ENCODE measurements at regions not wholly inside any gene's neighbourhood (a gene's known extent, or its start where the extent isn't known, plus 50 kb on each side); places are given as distances from the start of the nearest gene placed in this dataset.
"Not testable (repeated sequence)": the region's sequence is repeated elsewhere in the genome, so short reads cannot be mapped to it uniquely, and the experiment has no call there.

DNA sequence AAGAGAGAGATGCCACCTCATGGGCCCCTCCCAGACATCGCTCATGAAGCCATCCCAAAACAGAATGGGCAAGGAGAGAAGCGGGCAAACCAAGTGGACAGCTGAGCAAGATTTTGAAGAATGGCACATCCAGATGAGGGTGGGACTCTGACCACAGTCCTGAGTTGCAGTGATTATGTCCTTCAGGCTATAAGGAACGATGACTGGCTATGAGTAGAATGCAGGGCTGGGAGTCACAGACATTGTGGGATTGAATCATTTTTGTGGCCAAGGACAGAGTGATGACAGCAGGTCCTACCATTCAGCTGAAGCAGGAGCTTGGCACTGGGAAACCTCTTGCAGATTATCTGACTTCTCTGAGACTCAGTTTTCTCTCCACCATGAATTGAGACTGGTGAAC lies 245.7 kb upstream of the SLC30A5 start:
- Mint-ChIP-seq H3K4me3 (no peak overlapping the region), H3K9me3 (ENCODE audit: low read depth) (peaks cover 3% of the 10 kb centered on the region), H3K27ac (no peak overlapping the region), H3K27me3 (no peaks in the 10 kb centered on the region), H3K4me1 (ENCODE audit: low read depth) (no peaks in the 10 kb centered on the region), H3K36me3 (peaks cover 3% of the 10 kb centered on the region)

DNA sequence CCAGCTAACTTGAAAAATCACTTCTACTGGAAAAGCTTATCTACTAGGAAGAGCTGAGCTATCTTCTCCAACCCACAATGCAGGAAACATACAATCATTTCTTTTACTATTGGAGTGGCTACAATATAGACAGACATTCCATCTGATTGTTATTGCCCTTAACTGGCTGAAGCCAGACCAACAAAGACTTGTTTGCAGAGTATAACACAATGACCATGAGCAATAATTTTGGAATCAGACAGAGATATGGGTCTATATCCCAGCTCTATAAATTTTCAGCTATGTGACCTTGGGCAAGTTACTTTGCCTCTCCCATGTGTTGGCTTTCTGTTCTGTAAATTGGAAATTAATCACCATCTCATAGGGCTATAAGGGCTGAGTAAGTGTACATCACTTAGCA lies 244.7 kb upstream of the SLC30A5 start:
- no peaks in the 10 kb centered on the region for H3K27me3 Mint-ChIP-seq
- H3K4me1 Mint-ChIP-seq (ENCODE audit: low read depth) = no peaks in the 10 kb centered on the region
- H3K27ac Mint-ChIP-seq = no peak overlapping the region
- no peak overlapping the region for H3K4me3 Mint-ChIP-seq
- H3K36me3 Mint-ChIP-seq = peaks cover 3% of the 10 kb centered on the region
- peaks cover 3% of the 10 kb centered on the region for H3K9me3 Mint-ChIP-seq (ENCODE audit: low read depth)

DNA sequence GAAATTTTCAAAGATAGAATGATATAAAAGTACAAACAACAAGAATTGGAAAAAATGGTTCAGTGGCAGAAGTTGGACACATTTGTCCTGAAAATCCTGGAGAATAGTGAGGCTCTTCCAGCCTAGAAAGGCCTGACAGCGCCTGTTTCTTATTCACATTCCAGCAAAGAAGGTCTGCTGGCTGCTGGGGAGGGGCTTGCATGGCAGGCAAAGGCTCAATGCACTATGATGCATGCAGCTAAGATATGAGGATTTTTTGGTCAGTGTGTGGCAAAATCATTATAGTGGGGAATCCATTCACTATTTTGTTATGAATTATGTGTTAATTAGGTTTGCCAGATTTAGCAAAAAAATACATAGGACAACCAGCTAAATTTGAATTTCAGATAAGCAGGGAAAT lies 243.9 kb upstream of the SLC30A5 start:
- no peak overlapping the region for H3K4me3 Mint-ChIP-seq

DNA sequence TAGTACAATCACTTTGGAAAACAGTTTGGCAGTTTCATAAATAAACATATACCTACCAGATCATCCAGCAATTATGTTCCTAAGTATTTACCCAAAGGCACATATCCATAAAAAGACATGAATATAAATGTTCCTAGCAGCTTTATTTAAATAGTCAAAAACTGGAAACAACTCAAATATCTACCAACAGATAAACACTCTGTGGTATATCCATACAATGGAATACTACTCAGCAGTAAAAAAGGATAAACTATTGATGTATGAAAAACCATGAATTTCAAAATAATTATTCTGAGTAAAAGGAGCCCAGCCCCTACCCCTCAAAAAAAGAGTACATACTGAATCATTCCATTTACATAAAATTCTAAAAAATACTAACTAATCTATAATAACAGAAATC lies 232.7 kb upstream of the SLC30A5 start:
- H3K36me3 Mint-ChIP-seq = peaks cover 6% of the 10 kb centered on the region
- H3K4me1 Mint-ChIP-seq (ENCODE audit: low read depth) = no peaks in the 10 kb centered on the region
- no peak overlapping the region for H3K27ac Mint-ChIP-seq
- H3K9me3 Mint-ChIP-seq (ENCODE audit: low read depth) = no peaks in the 10 kb centered on the region
- no peak overlapping the region for H3K4me3 Mint-ChIP-seq
- H3K27me3 Mint-ChIP-seq = peaks cover 2% of the 10 kb centered on the region

More for the DNA sequence above, 243.9 kb upstream of the SLC30A5 start:
- Mint-ChIP-seq H3K27ac (no peak overlapping the region), H3K27me3 (no peaks in the 10 kb centered on the region), H3K36me3 (peaks cover 3% of the 10 kb centered on the region), H3K9me3 (ENCODE audit: low read depth) (peaks cover 3% of the 10 kb centered on the region), H3K4me1 (ENCODE audit: low read depth) (no peaks in the 10 kb centered on the region)

DNA sequence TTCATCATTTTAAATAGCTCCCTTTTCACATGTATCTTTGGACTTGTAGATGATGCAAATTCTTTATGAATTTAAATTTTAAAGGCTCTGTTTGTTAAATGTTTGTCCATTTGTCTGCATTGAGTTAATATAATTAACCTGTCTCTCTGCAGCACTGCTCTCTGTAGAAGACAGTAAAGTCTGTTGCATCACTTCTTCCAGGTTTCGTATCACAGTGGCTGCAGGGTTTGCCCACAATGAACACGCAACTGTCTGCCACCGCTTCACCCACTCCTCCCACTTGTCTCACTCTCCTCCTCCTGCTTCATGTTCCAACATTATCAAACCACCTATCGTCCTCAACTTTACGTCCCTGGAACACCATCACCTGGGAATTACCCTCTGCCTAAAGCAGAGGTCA lies 231.3 kb upstream of the SLC30A5 start:
- peaks cover 6% of the 10 kb centered on the region for H3K36me3 Mint-ChIP-seq
- H3K4me1 Mint-ChIP-seq (ENCODE audit: low read depth) = no peaks in the 10 kb centered on the region
- H3K27me3 Mint-ChIP-seq = peaks cover 2% of the 10 kb centered on the region
- no peaks in the 10 kb centered on the region for H3K9me3 Mint-ChIP-seq (ENCODE audit: low read depth)
- no peak overlapping the region for H3K27ac Mint-ChIP-seq
- no peak overlapping the region for H3K4me3 Mint-ChIP-seq

DNA sequence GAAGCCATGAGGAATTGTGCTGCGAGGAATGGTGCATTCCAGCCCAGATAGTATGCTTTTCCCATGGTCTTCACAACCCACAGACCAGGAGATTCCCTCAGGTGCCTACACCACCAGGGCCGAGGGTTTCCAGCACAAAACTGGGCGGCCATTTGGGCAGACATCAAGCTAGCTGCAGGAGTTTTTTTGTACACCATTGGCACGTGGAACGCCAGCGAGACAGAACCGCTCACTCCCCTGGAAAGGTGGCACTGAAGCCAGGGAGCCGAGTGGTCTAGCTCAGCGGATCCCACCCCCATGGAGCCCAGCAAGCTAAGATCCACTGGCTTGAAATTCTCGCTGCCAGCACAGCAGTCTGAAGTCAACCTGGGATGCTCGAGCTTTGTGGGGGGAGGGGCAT lies 228.6 kb upstream of the SLC30A5 start:
- H3K27me3 Mint-ChIP-seq; H3K4me1 Mint-ChIP-seq (ENCODE audit: low read depth); H3K36me3 Mint-ChIP-seq; H3K27ac Mint-ChIP-seq; H3K9me3 Mint-ChIP-seq (ENCODE audit: low read depth); H3K4me3 Mint-ChIP-seq: not testable (repeated sequence)

DNA sequence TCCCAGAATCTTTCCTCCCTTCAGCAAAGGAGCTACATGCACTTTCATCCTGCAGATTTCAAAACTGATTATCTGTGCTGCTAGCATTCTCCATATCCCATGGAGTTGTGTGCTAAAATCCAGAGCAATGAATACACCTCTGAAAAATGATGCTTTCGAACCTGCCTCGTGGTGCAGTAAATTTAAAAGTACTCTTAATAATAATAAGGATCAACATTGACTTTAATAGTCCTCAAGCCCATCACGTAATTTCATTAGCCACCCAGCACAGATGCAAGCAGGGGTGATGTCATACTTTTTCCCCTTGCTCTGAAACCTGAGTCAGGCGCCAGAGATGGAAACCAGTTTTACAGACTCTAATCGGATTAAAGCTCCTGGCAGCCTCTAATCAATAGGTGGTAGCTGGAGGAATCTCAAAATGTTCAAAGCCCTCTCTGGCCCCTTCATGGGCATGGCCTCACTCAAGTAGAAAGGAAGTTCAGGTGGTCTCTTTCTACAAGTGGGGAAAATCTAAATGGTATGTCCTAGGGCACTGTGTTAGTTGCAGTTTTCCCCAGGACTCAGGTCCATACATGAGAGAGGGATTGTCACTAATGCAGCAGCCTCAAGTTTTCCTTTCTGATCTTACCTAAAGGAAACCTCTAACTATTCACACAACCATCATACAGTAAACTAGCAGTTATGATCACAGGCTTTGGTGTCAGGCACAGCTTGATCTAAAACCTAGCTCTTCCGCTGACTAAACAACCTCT lies 221.6 kb upstream of the SLC30A5 start:
- Mint-ChIP-seq H3K9me3 (ENCODE audit: low read depth) (no peaks in the 10 kb centered on the region), H3K27ac (no peak overlapping the region), H3K4me1 (ENCODE audit: low read depth) (peaks cover 20% of the 10 kb centered on the region), H3K36me3 (no peaks in the 10 kb centered on the region), H3K4me3 (no peak overlapping the region), H3K27me3 (no peaks in the 10 kb centered on the region)

DNA sequence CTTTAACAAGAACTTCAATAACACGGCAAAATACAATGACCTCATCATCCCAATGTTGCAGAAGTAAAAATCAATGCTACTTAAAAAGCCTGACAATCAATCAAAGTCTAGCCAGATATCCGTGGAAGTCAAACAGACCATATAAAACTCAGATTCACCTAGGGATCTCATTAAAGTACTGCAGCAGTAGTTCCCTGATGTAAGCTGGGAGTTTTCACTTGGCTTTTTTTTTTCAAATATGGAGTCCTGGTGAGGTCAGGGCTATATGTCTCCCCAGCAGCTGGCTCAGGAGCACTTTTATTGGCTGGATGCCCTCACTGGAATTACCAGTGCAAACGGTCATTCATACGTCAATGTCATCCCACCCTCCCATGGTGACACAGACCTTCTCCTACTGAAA lies 220.6 kb upstream of the SLC30A5 start:
- Mint-ChIP-seq H3K9me3 (ENCODE audit: low read depth) (no peaks in the 10 kb centered on the region), H3K27me3 (no peaks in the 10 kb centered on the region), H3K4me3 (no peak overlapping the region), H3K27ac (no peak overlapping the region), H3K4me1 (ENCODE audit: low read depth) (peaks cover 20% of the 10 kb centered on the region), H3K36me3 (no peaks in the 10 kb centered on the region)

DNA sequence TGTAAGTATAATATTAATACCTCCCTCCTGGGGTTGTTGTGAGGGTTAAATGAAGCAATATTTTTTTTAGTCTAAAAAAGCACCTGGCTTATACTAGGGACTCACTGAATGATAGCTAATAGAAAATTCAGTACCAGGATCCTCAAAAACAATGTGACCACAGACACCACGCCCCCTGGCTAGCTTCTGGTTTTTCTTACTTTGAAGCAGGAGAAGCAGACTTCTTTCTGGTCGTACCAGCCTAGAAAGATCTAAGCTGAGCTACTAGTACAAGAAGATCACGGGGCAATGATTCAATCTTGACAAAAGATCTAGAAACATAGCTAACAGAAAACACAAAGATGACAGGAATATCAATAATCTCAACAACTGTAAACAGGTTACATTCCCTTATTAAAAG lies 218.5 kb upstream of the SLC30A5 start:
- H3K4me1 Mint-ChIP-seq (ENCODE audit: low read depth) = peaks cover 20% of the 10 kb centered on the region
- H3K27ac Mint-ChIP-seq = no peak overlapping the region
- H3K27me3 Mint-ChIP-seq = no peaks in the 10 kb centered on the region
- H3K36me3 Mint-ChIP-seq = no peaks in the 10 kb centered on the region
- peak overlapping the region; percentile 4 for H3K4me3 Mint-ChIP-seq
- H3K9me3 Mint-ChIP-seq (ENCODE audit: low read depth) = no peaks in the 10 kb centered on the region

DNA sequence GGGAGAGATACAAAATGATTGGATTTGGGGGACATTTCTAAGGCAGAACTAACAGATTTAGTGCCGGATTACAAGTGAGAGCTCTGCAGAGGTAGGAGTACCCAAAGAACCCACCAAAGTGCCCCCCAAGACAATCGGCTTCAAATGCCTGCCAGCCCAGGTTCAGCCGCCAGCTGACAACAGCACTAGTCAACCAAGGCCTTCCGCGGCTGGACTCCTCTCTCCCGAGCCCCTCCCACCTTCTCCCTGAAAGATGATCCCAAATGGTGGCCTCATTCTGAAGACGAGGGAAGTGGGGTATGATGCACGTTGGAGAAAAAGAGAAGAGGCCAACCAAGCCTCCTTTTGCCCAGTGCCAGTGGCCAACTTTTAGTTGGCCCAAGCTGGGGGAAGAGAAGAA lies 210.4 kb upstream of the SLC30A5 start:
- H3K4me3 Mint-ChIP-seq = peak overlapping the region; percentile 25
- H3K36me3 Mint-ChIP-seq = no peaks in the 10 kb centered on the region
- H3K9me3 Mint-ChIP-seq (ENCODE audit: low read depth) = no peaks in the 10 kb centered on the region
- H3K27me3 Mint-ChIP-seq = no peaks in the 10 kb centered on the region
- no peak overlapping the region for H3K27ac Mint-ChIP-seq
- H3K4me1 Mint-ChIP-seq (ENCODE audit: low read depth) = peaks cover 31% of the 10 kb centered on the region

DNA sequence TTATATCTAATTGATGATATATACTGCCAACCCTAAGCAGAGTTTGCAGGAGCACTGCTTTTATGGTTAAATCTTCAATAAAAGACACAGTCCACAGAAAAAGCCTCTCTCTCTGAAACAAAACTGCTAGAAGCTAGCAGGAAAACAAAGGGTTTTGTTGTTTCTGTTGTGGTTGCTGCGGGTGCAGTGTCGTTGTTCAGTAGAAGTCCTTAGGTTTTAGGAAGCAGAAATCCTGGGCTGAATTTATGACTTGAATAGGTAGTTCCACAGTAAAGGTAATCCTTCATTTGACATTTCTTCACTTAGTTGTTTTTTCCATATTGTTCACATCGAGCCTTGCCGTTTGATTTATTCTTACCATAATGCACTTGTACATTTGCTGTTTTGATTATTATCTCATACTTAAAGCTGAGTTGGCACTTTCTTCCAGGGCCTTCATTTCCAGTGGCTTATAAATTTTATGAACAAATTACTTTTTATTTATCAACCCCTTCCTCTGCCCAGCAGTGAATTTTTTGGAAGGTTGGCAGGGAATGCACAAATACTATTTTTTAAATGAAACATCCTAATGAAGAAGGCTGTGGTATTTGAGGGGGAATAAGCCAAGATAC lies 209.6 kb upstream of the SLC30A5 start:
- H3K27ac Mint-ChIP-seq = no peak overlapping the region
- no peaks in the 10 kb centered on the region for H3K36me3 Mint-ChIP-seq
- H3K27me3 Mint-ChIP-seq = no peaks in the 10 kb centered on the region
- H3K4me3 Mint-ChIP-seq = peak overlapping the region; percentile 64
- H3K4me1 Mint-ChIP-seq (ENCODE audit: low read depth) = peaks cover 31% of the 10 kb centered on the region
- H3K9me3 Mint-ChIP-seq (ENCODE audit: low read depth) = no peaks in the 10 kb centered on the region

DNA sequence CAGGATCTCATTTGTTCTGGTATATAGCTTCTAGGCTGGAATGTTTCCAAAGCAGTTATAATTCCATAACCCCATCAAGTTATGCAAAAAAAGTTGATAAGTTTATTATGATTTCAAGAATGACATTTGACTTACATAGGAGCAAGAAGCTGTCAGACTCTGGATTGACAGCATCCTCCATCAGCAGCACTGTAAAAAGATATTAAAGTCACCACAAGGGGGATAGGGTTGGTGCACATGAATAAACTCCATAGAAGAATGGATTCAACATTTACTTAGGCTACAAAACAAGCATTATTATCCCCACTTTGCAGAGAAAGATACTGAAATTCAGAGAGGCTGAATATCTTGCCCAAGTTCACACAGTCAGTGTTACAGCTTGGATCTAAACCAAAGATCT lies 208.9 kb upstream of the SLC30A5 start:
- Mint-ChIP-seq H3K27ac (no peak overlapping the region), H3K27me3 (no peaks in the 10 kb centered on the region), H3K9me3 (ENCODE audit: low read depth) (no peaks in the 10 kb centered on the region), H3K4me3 (no peak overlapping the region), H3K36me3 (no peaks in the 10 kb centered on the region), H3K4me1 (ENCODE audit: low read depth) (peaks cover 31% of the 10 kb centered on the region)

DNA sequence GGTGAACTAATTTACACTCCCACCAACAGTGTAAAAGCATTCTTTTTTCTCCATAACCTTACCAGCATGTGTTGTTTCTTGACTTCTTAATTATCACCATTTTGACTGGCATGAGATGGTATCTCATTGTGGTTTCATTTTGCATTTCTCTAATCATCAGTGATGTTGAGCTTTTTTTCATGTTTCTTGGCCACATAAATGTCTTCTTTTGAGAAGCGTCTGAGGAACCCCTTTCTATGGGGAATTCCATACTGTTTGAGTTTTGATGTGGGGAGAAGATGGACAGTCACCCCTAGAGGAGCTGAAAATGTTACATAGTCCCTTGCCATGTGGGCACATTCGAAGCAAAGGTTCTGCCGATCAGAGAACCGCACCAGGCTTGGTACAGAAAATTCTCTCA lies 207.0 kb upstream of the SLC30A5 start:
- no peaks in the 10 kb centered on the region for H3K36me3 Mint-ChIP-seq
- no peaks in the 10 kb centered on the region for H3K27me3 Mint-ChIP-seq
- H3K9me3 Mint-ChIP-seq (ENCODE audit: low read depth) = no peaks in the 10 kb centered on the region
- peaks cover 37% of the 10 kb centered on the region for H3K4me1 Mint-ChIP-seq (ENCODE audit: low read depth)
- no peak overlapping the region for H3K27ac Mint-ChIP-seq
- no peak overlapping the region for H3K4me3 Mint-ChIP-seq

DNA sequence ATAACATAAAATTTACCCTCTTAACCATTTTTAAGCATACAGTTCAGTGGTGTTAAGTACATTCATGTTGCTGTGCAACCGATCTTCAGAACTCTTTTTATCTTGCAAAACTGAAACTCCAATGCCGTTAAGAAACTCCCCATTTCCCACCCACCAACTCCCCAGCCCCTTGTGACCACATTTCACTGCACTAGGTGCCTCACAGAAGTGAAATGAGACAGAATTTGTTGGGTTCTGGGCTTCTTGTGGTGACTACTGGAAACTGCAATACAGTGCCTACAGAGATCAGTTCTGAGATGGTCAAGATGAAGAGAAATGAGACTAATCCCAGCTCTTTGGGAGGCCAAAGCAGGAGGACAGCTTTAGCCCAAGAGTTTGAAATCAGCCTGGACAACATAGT lies 202.1 kb upstream of the SLC30A5 start:
- no peak overlapping the region for H3K27ac Mint-ChIP-seq
- H3K27me3 Mint-ChIP-seq = no peaks in the 10 kb centered on the region
- H3K9me3 Mint-ChIP-seq (ENCODE audit: low read depth) = no peaks in the 10 kb centered on the region
- H3K4me1 Mint-ChIP-seq (ENCODE audit: low read depth) = peaks cover 25% of the 10 kb centered on the region
- H3K4me3 Mint-ChIP-seq = no peak overlapping the region
- no peaks in the 10 kb centered on the region for H3K36me3 Mint-ChIP-seq

DNA sequence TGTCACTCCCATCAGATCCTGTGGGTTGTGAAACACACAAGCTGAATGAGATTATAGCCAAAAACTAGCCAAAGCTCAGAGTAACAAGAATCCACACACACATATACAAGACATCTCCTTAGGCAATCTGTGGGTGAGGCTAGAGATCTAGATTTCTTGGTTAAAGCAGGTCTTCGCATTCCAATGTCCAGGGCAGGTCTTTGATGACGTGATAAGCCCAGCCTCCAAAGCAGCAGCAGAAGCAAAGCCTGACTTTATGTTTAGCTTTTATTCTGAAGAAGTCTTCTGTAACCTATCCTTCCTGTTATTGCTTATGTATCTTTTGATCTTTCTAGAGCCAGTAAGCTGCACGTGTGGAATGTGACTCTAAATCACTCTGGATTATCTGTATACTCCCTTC lies 199.1 kb upstream of the SLC30A5 start:
- Mint-ChIP-seq H3K36me3 (no peaks in the 10 kb centered on the region), H3K9me3 (ENCODE audit: low read depth) (no peaks in the 10 kb centered on the region), H3K27ac (no peak overlapping the region), H3K27me3 (no peaks in the 10 kb centered on the region), H3K4me3 (no peak overlapping the region), H3K4me1 (ENCODE audit: low read depth) (peaks cover 23% of the 10 kb centered on the region)

DNA sequence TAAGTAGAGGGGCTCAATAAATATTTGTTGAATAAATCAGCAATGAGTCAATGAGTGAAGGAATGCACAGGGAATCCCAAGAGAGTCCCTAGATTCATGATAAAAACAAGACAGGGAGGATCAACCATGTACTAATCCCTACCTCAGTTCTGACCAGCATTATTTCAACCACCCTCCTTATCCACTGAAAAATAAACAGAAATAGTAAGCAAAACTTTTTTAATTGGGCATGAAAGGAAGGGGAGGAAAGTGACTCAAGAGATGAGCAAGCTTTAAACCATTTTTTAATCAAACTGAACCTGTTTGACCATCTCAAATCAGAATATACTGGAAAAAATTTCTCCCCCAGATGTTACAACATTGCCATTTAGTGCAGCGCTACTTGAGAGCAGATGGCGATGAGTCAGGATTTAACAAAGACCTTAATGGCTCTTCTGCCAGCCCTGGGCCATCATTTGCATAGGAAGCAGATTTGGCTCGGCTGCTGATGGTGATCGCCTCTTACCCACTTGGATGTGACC lies 194.8 kb upstream of the SLC30A5 start:
- no peaks in the 10 kb centered on the region for H3K27me3 Mint-ChIP-seq
- no peaks in the 10 kb centered on the region for H3K36me3 Mint-ChIP-seq
- H3K4me1 Mint-ChIP-seq (ENCODE audit: low read depth) = peaks cover 11% of the 10 kb centered on the region
- H3K27ac Mint-ChIP-seq = no peak overlapping the region
- H3K4me3 Mint-ChIP-seq = no peak overlapping the region
- no peaks in the 10 kb centered on the region for H3K9me3 Mint-ChIP-seq (ENCODE audit: low read depth)
